ENCODE measurements at regions not wholly inside any gene's neighbourhood (a gene's known extent, or its start where the extent isn't known, plus 50 kb on each side); places are given as distances from the start of the nearest gene placed in this dataset.

- Histone ChIP-seq H3K4me2 (no peak overlapping the region), H3K9me3 (no peaks in the 10 kb centered on the region), H3K4me3 (no peak overlapping the region), H3K27ac (no peak overlapping the region), H3K4me1 (peaks cover 10% of the 10 kb centered on the region; the same call in 2 of the 3 replicates)
- POLR2A ChIA-PET: no interaction called here
- ATAC-seq: no peak
- TF ChIP-seq PBX3 (IDR thresholded peaks at IDR 0.05) (no peak), CBX2 (IDR thresholded peaks at IDR 0.05; ENCODE audit: borderline replicate concordance, low read depth) (no peak), BHLHE40 (IDR thresholded peaks at IDR 0.05; ENCODE audit: low read depth, low read length) (no peak), HMGXB4 (CRISPR knock-in tag; IDR thresholded peaks at IDR 0.05; ENCODE audit: borderline replicate concordance) (no peak), FOSB (CRISPR knock-in tag; IDR thresholded peaks at IDR 0.05) (no peak), KDM1A (IDR thresholded peaks at IDR 0.05; ENCODE audit: low read depth) (no peak), CHD4 (IDR thresholded peaks at IDR 0.05; ENCODE audit: borderline replicate concordance) (no peak), ESRRA (IDR thresholded peaks at IDR 0.05; ENCODE audit: borderline replicate concordance, low read length) (no peak), CEBPB (IDR thresholded peaks at IDR 0.05) (no peak), MAZ (IDR thresholded peaks at IDR 0.05; ENCODE audit: borderline replicate concordance, low read depth, low read length) (no peak), EHMT2 (IDR thresholded peaks at IDR 0.05; ENCODE audit: low read depth) (no peak), POLR2A (IDR thresholded peaks at IDR 0.05; ENCODE audit: low read length) (no peak), RCOR1 (IDR thresholded peaks at IDR 0.05; ENCODE audit: low read depth, low read length) (no peak), ELK1 (IDR thresholded peaks at IDR 0.05; ENCODE audit: low read depth, low read length) (no peak), MAFK (IDR thresholded peaks at IDR 0.05; ENCODE audit: partially characterized antibody) (no peak), HDAC2 (IDR thresholded peaks at IDR 0.05) (no peak), FOSL2 (IDR thresholded peaks at IDR 0.05) (no peak), FOSL2 (CRISPR knock-in tag; IDR thresholded peaks at IDR 0.05) (no peak)
- no peak for DNase-seq (ENCODE audit: low read depth in 1 of 2, low spot score in 1 of 2)
- FAIRE-seq: no peak
- WGBS (ENCODE audit: missing lambda C conversion rate): 60% methylated on average over 4 of the region's 4 CpGs
- CTCF ChIA-PET: interaction anchor here (1.1 to 1.4 kb wide), 5 partner anchors 9 to 267 kb away, joined by 3 to 4 read pairs (median 3); no protein-coding TSS in a partner anchor
Measured at GRCh38 chr7:36051501-36051900, 101.6 kb upstream of the EEPD1 start.

- DNase-seq (ENCODE audit: low read depth in 1 of 2, low spot score in 1 of 2) (no peak), ATAC-seq (no peak), FAIRE-seq (no peak)
- Histone ChIP-seq H3K4me3 (no peak overlapping the region), H3K4me2 (no peak overlapping the region), H3K27ac (no peak overlapping the region), H3K9me3 (no peaks in the 10 kb centered on the region), H3K4me1 (peaks cover 3% of the 10 kb centered on the region; the same call in 2 of the 3 replicates)
- 56% methylated on average over 3 of the region's 3 CpGs for WGBS (ENCODE audit: missing lambda C conversion rate)
- ChIA-PET CTCF (interaction anchor here (0.6 to 0.9 kb wide), 2 partner anchors 25 to 67 kb away, joined by 3 read pairs; no protein-coding TSS in a partner anchor), POLR2A (no interaction called here)
- no peak for TF ChIP-seq REST (IDR thresholded peaks at IDR 0.05)
- no peak for TF ChIP-seq KDM1A (IDR thresholded peaks at IDR 0.05; ENCODE audit: low read depth)
Measured at GRCh38 chr7:36053589-36053988, 99.5 kb upstream of the EEPD1 start.
